Gastroesophageal sphincter (tissue), 3 donors: ENCODE measurements at regions not wholly inside any gene's neighbourhood (a gene's known extent, or its start where the extent isn't known, plus 50 kb on each side); places are given as distances from the start of the nearest gene placed in this dataset.
"Not testable (repeated sequence)": the region's sequence is repeated elsewhere in the genome, so short reads cannot be mapped to it uniquely, and the experiment has no call there.

Experiments
- POLR2A ChIP-seq, 2 donors: fragments of 450-650 bp; IDR thresholded peaks; one replicate each; pipeline ENCODE4 v1.6.1; 2017; ENCODE audit warnings: antibody characterized with exemption in 2 of 2, mild to moderate bottlenecking in 2 of 2, moderate library complexity in 1 of 2
- TF ChIP-seq, protein P1 (sequence below), 4 experiments: fragments of 200-600 bp in 2 of 4; fragments of 450-650 bp in 2 of 4; sonication (generic) in 1 of 4; IDR thresholded peaks; one replicate each; pipeline ENCODE4 v1.5.1; 2017 to 2019; ENCODE audit warnings: antibody characterized with exemption in 4 of 4, mild to moderate bottlenecking in 2 of 4, moderate library complexity in 2 of 4

DNA sequence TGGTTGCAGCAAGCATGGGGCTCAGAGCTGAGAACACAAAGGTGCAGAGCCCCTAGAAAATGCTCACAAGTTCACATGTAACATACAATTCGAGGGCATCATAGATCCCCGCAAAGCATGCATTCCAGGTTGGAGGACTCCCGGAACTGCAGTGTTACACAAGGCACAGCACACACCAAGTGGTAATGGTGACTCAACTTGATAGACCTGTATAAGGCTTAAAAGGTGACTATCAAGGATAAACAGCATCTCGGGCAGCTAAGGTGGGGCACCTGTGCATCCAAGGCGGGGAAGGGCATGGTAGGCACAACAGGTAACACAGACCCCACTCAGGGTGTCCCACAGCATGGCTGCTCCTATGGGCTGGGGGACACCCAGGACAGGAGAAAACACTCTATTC lies 167.3 kb downstream of the KLRB1 start:
- TF ChIP-seq, protein P1, sequence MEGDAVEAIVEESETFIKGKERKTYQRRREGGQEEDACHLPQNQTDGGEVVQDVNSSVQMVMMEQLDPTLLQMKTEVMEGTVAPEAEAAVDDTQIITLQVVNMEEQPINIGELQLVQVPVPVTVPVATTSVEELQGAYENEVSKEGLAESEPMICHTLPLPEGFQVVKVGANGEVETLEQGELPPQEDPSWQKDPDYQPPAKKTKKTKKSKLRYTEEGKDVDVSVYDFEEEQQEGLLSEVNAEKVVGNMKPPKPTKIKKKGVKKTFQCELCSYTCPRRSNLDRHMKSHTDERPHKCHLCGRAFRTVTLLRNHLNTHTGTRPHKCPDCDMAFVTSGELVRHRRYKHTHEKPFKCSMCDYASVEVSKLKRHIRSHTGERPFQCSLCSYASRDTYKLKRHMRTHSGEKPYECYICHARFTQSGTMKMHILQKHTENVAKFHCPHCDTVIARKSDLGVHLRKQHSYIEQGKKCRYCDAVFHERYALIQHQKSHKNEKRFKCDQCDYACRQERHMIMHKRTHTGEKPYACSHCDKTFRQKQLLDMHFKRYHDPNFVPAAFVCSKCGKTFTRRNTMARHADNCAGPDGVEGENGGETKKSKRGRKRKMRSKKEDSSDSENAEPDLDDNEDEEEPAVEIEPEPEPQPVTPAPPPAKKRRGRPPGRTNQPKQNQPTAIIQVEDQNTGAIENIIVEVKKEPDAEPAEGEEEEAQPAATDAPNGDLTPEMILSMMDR (IDR thresholded peaks at IDR 0.05): not testable (repeated sequence)
- not testable (repeated sequence) for TF ChIP-seq POLR2A (IDR thresholded peaks at IDR 0.05)
